Karpas-422 (cell line): ENCODE measurements at regions not wholly inside any gene's neighbourhood (a gene's known extent, or its start where the extent isn't known, plus 50 kb on each side); places are given as distances from the start of the nearest gene placed in this dataset.

Experiments
- DNase-seq: peaks from one replicate; pipeline ENCODE4 v3.0.0-alpha.2; 2015
- H2AFZ ChIP-seq: fragments of 200-600 bp; sonication (generic); 2 replicates; pipeline ENCODE4 v1.6.1; 2014; ENCODE audit warnings: antibody characterized with exemption, low read length, mixed read lengths
- H3K27ac ChIP-seq: fragments of 200-600 bp; sonication (generic); 2 replicates; pipeline ENCODE4 v1.5.1; 2014; ENCODE audit warnings: mild to moderate bottlenecking, low read length, moderate library complexity
- H3K27me3 ChIP-seq: fragments of 200-600 bp; sonication (generic); 2 replicates; pipeline ENCODE4 v1.6.1; 2014; ENCODE audit warnings: low read length, mixed read lengths
- H3K36me3 ChIP-seq: fragments of 200-600 bp; sonication (generic); 2 replicates; pipeline ENCODE4 v1.6.1; 2014; ENCODE audit warnings: low read length, mixed read lengths; ENCODE audit not compliant: insufficient read depth
- H3K4me1 ChIP-seq: fragments of 200-600 bp; sonication (generic); 2 replicates; pipeline ENCODE4 v1.6.1; 2014; ENCODE audit warnings: mild to moderate bottlenecking, low read length, mixed read lengths
- H3K4me2 ChIP-seq: fragments of 200-600 bp; sonication (generic); 2 replicates; pipeline ENCODE4 v1.6.1; 2014; ENCODE audit warnings: low read length, low read depth, mild to moderate bottlenecking; ENCODE audit not compliant: poor library complexity, severe bottlenecking
- H3K4me3 ChIP-seq: fragments of 200-600 bp; sonication (generic); 2 replicates; pipeline ENCODE4 v1.5.1; 2014; ENCODE audit warnings: mild to moderate bottlenecking, antibody characterized with exemption, low read length, mixed read lengths
- H3K79me2 ChIP-seq: fragments of 200-600 bp; sonication (generic); 2 replicates; pipeline ENCODE4 v1.6.1; 2014; ENCODE audit warnings: mild to moderate bottlenecking, low read length, mixed read lengths
- H3K9ac ChIP-seq: fragments of 200-600 bp; sonication (generic); 2 replicates; pipeline ENCODE4 v1.6.0; 2014; ENCODE audit warnings: low read length
- H3K9me2 ChIP-seq: fragments of 200-600 bp; sonication (generic), shearing (Covaris generic); replicated peaks from 2 replicates; pipeline ENCODE4 v1.6.0; 2014; ENCODE audit warnings: mild to moderate bottlenecking, low read length, moderate library complexity; ENCODE audit not compliant: insufficient read depth
- H3K9me3 ChIP-seq: fragments of 300-700, 200-600 bp; sonication (generic); 2 replicates; pipeline ENCODE4 v1.6.1; 2014; ENCODE audit warnings: low read length, mixed read lengths
- H4K20me1 ChIP-seq: fragments of 200-600 bp; sonication (generic); 2 replicates; pipeline ENCODE4 v1.6.1; 2014; ENCODE audit warnings: mild to moderate bottlenecking, antibody characterized with exemption, low read length, low read depth; ENCODE audit not compliant: insufficient read depth

DNA sequence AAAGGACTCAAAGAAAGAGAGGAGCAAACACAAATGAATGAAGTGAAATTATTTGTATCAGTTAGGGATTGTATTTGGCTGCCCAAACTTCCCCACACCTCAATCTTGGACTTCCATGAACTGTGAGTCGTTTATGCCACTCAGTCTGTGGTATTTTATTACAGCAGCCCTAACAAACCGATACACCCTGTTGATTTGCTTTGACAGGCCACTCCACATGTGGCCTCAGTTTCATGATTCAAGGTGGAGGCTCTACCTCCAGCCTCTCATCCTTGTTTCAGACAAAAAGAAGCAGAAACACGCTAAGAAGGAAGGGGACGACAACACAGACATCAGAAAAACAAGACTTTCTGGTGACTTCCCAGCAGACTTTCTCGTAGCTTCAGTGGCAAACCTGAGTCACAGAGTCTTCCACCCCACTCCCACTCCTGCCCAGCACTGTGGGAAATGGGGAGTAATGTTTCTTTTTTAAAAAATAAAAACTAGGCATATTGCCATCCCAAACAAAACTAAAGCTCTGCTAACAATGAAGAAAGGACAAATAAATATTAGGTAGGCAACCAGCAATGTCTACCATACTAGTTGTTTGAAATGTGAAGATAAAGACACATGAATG lies 52.2 kb upstream of the ABCA1 start:
- no peaks in the 10 kb centered on the region for H3K36me3 ChIP-seq
- no peaks in the 10 kb centered on the region for H4K20me1 ChIP-seq
- peaks cover 4% of the 10 kb centered on the region; the same call in 1 of the 2 replicates for H3K4me1 ChIP-seq
- no peaks in the 10 kb centered on the region for H3K79me2 ChIP-seq
- no peaks in the 10 kb centered on the region for H3K9me3 ChIP-seq
- DNase-seq = no peak
- H3K9me2 ChIP-seq = no peaks in the 10 kb centered on the region
- no peak overlapping the region for H3K4me3 ChIP-seq
- H3K27ac ChIP-seq = no peak overlapping the region
- H3K27me3 ChIP-seq = no peaks in the 10 kb centered on the region
- H3K4me2 ChIP-seq = no peak overlapping the region
- H2AFZ ChIP-seq = no peak overlapping the region
- H3K9ac ChIP-seq = no peak overlapping the region

DNA sequence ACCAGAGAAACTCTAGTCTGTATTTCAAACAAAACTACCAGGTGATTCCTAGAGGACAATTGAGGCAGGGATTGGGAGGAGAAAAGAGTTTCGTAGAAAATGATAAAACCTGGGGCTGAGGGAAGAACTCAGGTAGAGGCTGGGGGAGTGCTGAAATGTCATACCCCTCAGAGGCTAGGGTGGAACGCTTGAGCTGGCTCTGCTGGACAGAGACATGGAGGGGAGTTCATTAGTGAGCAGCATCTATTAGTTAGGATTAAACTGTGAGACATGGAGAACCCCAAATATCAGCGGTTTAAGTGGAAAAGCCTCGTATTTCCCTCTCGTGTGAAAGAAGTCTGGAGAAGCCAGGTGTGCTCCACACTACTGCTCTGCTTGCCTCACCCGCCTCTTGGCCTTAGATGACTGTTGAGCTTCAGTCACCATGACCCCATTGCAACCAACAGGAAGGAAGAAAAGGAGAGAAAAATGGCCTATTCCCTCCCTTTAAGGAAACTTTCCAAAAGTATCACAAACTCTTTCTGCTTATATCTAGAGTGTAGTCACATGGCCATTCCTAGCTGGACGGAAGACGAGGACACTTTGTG lies 53.7 kb upstream of the ABCA1 start:
- Histone ChIP-seq H3K27ac (no peak overlapping the region), H3K79me2 (no peaks in the 10 kb centered on the region), H3K27me3 (no peaks in the 10 kb centered on the region), H3K36me3 (no peaks in the 10 kb centered on the region), H2AFZ (no peak overlapping the region), H3K4me1 (peaks cover 4% of the 10 kb centered on the region; the same call in 1 of the 2 replicates), H3K9me3 (no peaks in the 10 kb centered on the region), H3K4me3 (no peak overlapping the region), H4K20me1 (no peaks in the 10 kb centered on the region), H3K4me2 (no peak overlapping the region), H3K9ac (no peak overlapping the region), H3K9me2 (no peaks in the 10 kb centered on the region)
- DNase-seq = no peak

DNA sequence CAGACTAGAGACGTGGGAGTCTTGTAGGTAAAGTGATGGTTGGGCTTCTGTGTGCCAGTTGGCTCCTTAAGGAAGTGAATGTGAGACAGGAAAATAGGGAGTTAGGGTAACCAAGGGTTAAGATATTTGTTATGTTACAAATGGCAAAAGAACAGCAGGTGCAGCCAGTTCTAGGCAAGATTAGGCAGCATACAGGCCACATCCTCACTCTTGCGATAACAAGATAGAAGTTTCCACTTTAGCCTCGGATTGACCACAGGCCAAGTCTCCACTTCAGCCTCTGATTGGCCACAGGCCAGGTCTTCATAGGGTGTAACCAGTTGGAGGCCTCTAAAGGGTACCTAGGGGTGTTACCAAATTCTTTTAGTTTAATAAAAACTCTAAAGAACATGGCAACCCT lies 54.6 kb upstream of the ABCA1 start:
- Histone ChIP-seq H3K4me2 (no peak overlapping the region), H3K27me3 (no peaks in the 10 kb centered on the region), H4K20me1 (no peaks in the 10 kb centered on the region), H3K9me3 (no peaks in the 10 kb centered on the region), H2AFZ (no peak overlapping the region), H3K9ac (no peak overlapping the region), H3K36me3 (no peaks in the 10 kb centered on the region), H3K4me1 (no peaks in the 10 kb centered on the region), H3K79me2 (no peaks in the 10 kb centered on the region), H3K4me3 (no peak overlapping the region), H3K27ac (no peak overlapping the region), H3K9me2 (no peaks in the 10 kb centered on the region)
- DNase-seq = no peak

DNA sequence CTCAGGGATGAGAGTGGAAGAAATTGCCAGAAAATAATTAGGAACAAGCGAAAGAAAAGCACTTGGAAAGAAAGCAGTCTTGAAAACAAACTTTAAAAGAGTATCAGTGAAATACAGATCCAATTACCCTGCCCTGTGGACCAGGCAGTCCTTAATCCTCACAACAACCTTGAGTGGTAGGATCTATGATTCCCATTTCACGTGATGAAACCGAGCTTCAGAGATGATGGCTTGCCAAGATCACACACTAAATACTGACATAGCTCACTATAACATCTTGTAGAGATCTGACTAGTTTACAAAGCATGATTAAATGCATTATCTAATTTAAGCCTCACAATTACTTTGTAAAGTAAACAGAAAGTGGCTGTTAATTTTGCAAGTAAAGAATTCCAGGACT lies 55.5 kb upstream of the ABCA1 start:
- no peaks in the 10 kb centered on the region for H3K79me2 ChIP-seq
- no peak overlapping the region for H2AFZ ChIP-seq
- H3K4me3 ChIP-seq = no peak overlapping the region
- no peaks in the 10 kb centered on the region for H3K27me3 ChIP-seq
- no peak overlapping the region for H3K4me2 ChIP-seq
- no peaks in the 10 kb centered on the region for H3K9me3 ChIP-seq
- H3K4me1 ChIP-seq = no peaks in the 10 kb centered on the region
- no peak overlapping the region for H3K27ac ChIP-seq
- H3K9ac ChIP-seq = no peak overlapping the region
- no peak for DNase-seq
- H3K36me3 ChIP-seq = no peaks in the 10 kb centered on the region
- H3K9me2 ChIP-seq = no peaks in the 10 kb centered on the region
- H4K20me1 ChIP-seq = no peaks in the 10 kb centered on the region

DNA sequence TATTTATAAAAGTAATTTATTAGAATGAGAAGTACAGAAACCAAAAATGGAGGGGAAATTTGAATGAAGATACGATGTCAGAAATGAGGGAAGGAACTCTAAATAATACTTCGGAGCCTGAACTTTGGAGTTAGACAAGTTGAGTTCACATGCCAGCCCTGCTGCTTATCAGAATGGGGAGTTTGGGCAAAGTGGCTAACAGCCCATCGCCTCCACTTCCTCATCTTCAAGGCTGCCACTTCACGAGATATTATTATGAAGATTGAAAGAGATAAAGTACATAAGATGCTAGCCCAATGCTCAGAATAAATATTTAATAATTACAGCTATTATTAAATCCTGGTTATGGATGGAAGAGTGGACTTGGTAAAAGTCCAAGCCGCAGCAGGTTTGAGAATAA lies 56.2 kb upstream of the ABCA1 start:
- Histone ChIP-seq H3K4me1 (no peaks in the 10 kb centered on the region), H2AFZ (peak overlapping the region; percentile 10; the same call in 1 of the 2 replicates), H3K27me3 (no peaks in the 10 kb centered on the region), H3K4me3 (no peak overlapping the region), H3K9me2 (no peaks in the 10 kb centered on the region), H3K27ac (no peak overlapping the region), H3K9me3 (no peaks in the 10 kb centered on the region), H4K20me1 (no peaks in the 10 kb centered on the region), H3K4me2 (no peak overlapping the region), H3K36me3 (no peaks in the 10 kb centered on the region), H3K9ac (no peak overlapping the region), H3K79me2 (no peaks in the 10 kb centered on the region)
- no peak for DNase-seq

DNA sequence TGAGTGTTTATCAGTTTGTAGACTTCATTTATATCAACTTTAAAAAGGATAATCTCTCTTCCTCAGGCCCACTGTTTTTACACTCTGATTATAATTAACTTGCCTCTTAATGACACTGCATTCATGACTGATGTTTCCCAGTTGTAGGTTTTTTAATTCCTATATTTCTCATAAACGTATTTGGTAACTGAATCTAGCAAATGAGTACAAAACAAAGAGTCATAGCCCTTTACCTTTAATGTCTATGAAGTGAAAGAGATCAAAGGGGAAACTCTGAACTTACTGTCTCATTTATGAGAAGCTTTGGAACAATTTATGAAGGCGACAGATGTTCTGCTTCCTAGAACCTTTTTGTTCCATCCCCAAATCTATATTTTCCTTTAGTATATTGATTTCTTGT lies 56.6 kb upstream of the ABCA1 start:
- no peak overlapping the region for H3K9ac ChIP-seq
- DNase-seq = no peak
- no peaks in the 10 kb centered on the region for H3K9me2 ChIP-seq
- no peaks in the 10 kb centered on the region for H3K79me2 ChIP-seq
- no peaks in the 10 kb centered on the region for H3K27me3 ChIP-seq
- H3K36me3 ChIP-seq = no peaks in the 10 kb centered on the region
- no peaks in the 10 kb centered on the region for H4K20me1 ChIP-seq
- H3K4me1 ChIP-seq = no peaks in the 10 kb centered on the region
- no peak overlapping the region for H3K4me3 ChIP-seq
- peak overlapping the region; percentile 10; the same call in 1 of the 2 replicates for H2AFZ ChIP-seq
- H3K27ac ChIP-seq = no peak overlapping the region
- no peak overlapping the region for H3K4me2 ChIP-seq
- H3K9me3 ChIP-seq = no peaks in the 10 kb centered on the region

DNA sequence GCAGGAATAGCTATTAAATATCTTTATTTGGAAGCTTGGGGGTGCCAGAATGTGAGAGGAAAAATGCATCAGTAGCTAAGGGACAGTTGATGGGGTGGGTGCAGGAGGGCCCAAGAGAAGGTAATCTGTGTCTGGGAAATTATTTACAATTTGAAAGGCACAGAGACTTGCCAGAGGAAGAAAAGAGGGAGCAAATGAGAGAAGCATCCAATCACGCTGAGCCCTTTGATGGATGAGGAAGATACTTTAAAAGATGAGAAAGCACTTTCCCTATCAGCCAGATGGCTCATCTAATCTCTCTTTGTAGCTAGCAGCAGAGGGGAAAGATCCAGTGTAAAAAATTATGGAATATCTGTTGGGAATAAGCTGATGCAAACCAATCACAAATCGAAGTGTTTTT lies 57.0 kb upstream of the ABCA1 start:
- Histone ChIP-seq H3K4me3 (no peak overlapping the region), H3K9ac (no peak overlapping the region), H4K20me1 (no peaks in the 10 kb centered on the region), H3K4me1 (no peaks in the 10 kb centered on the region), H3K27ac (no peak overlapping the region), H3K79me2 (no peaks in the 10 kb centered on the region), H3K9me2 (no peaks in the 10 kb centered on the region), H3K36me3 (no peaks in the 10 kb centered on the region), H2AFZ (no peak overlapping the region), H3K9me3 (no peaks in the 10 kb centered on the region), H3K4me2 (no peak overlapping the region), H3K27me3 (no peaks in the 10 kb centered on the region)
- no peak for DNase-seq

DNA sequence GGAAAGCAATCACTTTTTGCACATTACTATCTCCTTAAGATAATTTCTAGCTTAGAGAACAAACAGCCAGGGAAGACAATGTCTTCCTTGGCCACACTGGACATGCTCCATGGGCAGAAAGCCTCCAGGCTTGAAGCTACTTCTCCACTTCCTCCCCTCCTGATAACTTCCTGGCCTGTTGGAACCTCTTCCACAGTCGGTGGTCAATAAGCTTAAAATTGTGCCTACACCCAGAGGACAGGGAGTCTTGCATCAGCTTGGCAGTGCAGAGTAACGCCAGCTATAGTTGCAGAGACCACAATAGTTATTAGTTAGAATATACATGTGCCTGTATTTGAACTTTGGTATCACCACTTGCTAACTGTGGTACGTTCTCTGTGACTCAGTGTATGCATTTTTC lies 58.1 kb upstream of the ABCA1 start:
- no peaks in the 10 kb centered on the region for H3K36me3 ChIP-seq
- H3K27ac ChIP-seq = no peak overlapping the region
- H3K4me2 ChIP-seq = no peak overlapping the region
- no peaks in the 10 kb centered on the region for H3K9me3 ChIP-seq
- H3K9me2 ChIP-seq = no peaks in the 10 kb centered on the region
- H3K4me3 ChIP-seq = no peak overlapping the region
- no peaks in the 10 kb centered on the region for H3K27me3 ChIP-seq
- no peak for DNase-seq
- peaks cover 4% of the 10 kb centered on the region for H3K4me1 ChIP-seq
- no peaks in the 10 kb centered on the region for H4K20me1 ChIP-seq
- no peak overlapping the region for H2AFZ ChIP-seq
- H3K79me2 ChIP-seq = no peaks in the 10 kb centered on the region
- no peak overlapping the region for H3K9ac ChIP-seq
